Endothelial cell of umbilical vein (primary cell): ENCODE measurements at regions not wholly inside any gene's neighbourhood (a gene's known extent, or its start where the extent isn't known, plus 50 kb on each side); places are given as distances from the start of the nearest gene placed in this dataset.
"Not testable (repeated sequence)": the region's sequence is repeated elsewhere in the genome, so short reads cannot be mapped to it uniquely, and the experiment has no call there.

Source experiments
- BruUV-seq: library from RNA; stranded (reverse); fragments of 400-500 nt; replicated peaks from 2 replicates; lab custom pipeline; 2021; lab: Mats Ljungman, UMichigan
- CTCF ChIA-PET: fragments of 300-600, 350-600 bp; sonication (Branson Sonifier 250); formaldehyde crosslinking; loops from one replicate; lab custom pipeline; 2021; ENCODE audit warnings: antibody characterized with exemption, inconsistent platforms; lab: Charles Lee
- POLR2A ChIA-PET: fragments of 300-600, 350-600 bp; sonication (Branson Sonifier 250); formaldehyde crosslinking; loops from one replicate; lab custom pipeline; 2021; ENCODE audit warnings: antibody characterized with exemption, inconsistent platforms; lab: Charles Lee
- DNase-seq: peaks from one replicate; pipeline ENCODE4 v3.0.0-alpha.2; 2011; ENCODE audit warnings: low read depth, low spot score
- FAIRE-seq: peaks from 2 replicates; lab custom pipeline; 2011; peaks lifted over from hg19 to GRCh38; lab: Jason Lieb, UNC
- H2AFZ ChIP-seq: 2 replicates; pipeline ENCODE4 v1.6.0; 2012; ENCODE audit warnings: low read depth, low read length, control low read depth, inconsistent platforms
- H3K27ac ChIP-seq: 2 replicates; pipeline ENCODE4 v1.5.1; 2011; ENCODE audit warnings: low read depth, mild to moderate bottlenecking, control low read depth, low read length, moderate library complexity; ENCODE audit not compliant: insufficient read depth
- H3K27me3 ChIP-seq, 2 experiments: 2 replicates each; pipeline versions ENCODE4 v1.6.0 to v1.6.1; 2011; ENCODE audit warnings: low read length in 2 of 2, mixed read lengths in 1 of 2; ENCODE audit not compliant: control insufficient read depth in 2 of 2, insufficient read depth in 2 of 2
- H3K36me3 ChIP-seq, 2 experiments: 2 replicates in 1 of 2; 3 replicates in 1 of 2; pipeline ENCODE4 v1.5.1; 2011; ENCODE audit warnings: low read length in 2 of 2, mild to moderate bottlenecking in 1 of 2, moderate library complexity in 1 of 2; ENCODE audit not compliant: control insufficient read depth in 2 of 2, insufficient read depth in 2 of 2; ENCODE audit errors: extremely low read depth in 1 of 2
- H3K4me1 ChIP-seq: 3 replicates; pipeline ENCODE4 v1.5.1; 2011; ENCODE audit warnings: mild to moderate bottlenecking, low read length; ENCODE audit not compliant: control insufficient read depth, insufficient read depth; ENCODE audit errors: extremely low read depth
- H3K4me2 ChIP-seq: 2 replicates; pipeline ENCODE4 v1.6.1; 2011; ENCODE audit warnings: low read length, control low read depth, mixed read lengths; ENCODE audit not compliant: insufficient read depth
- H3K4me3 ChIP-seq, 3 experiments: fragments of 200-600 bp in 1 of 3; sonication (generic), shearing (Covaris generic) in 1 of 3; replicated peaks in 1 of 3; 2 replicates each; pipeline ENCODE4 v1.5.1; 2011 to 2016; ENCODE audit warnings: control low read depth in 3 of 3, low read length in 3 of 3, mild to moderate bottlenecking in 2 of 3, inconsistent platforms in 1 of 3, low read depth in 1 of 3, moderate library complexity in 1 of 3; ENCODE audit not compliant: insufficient read depth in 1 of 3
- H3K79me2 ChIP-seq: 2 replicates; pipeline ENCODE4 v1.6.0; 2012; ENCODE audit warnings: low read length, inconsistent platforms; ENCODE audit not compliant: control insufficient read depth, insufficient read depth
- H3K9ac ChIP-seq: replicated peaks from 2 replicates; pipeline ENCODE3; 2011; ENCODE audit warnings: low read length, control low read depth; ENCODE audit not compliant: insufficient read depth; ENCODE audit errors: extremely low read depth
- H3K9me1 ChIP-seq: replicated peaks from 3 replicates; pipeline ENCODE4 v1.6.0; 2011; ENCODE audit warnings: mild to moderate bottlenecking, low read length; ENCODE audit not compliant: control insufficient read depth, insufficient read depth; ENCODE audit errors: extremely low read depth
- H3K9me3 ChIP-seq: replicated peaks from 2 replicates; pipeline ENCODE4 v1.5.1; 2012; ENCODE audit warnings: low read length, inconsistent platforms; ENCODE audit not compliant: control insufficient read depth, insufficient read depth
- H4K20me1 ChIP-seq: replicated peaks from 2 replicates; pipeline ENCODE3; 2011; ENCODE audit warnings: mild to moderate bottlenecking, low read length; ENCODE audit not compliant: control insufficient read depth, insufficient read depth; ENCODE audit errors: extremely low read depth
- CTCF ChIP-seq, 2 donors: IDR thresholded peaks; 1 replicate in 1 of 2; 2 replicates in 1 of 2; pipeline ENCODE4 v1.5.1; 2011; ENCODE audit warnings: low read length in 2 of 2, mild to moderate bottlenecking in 2 of 2, moderate library complexity in 2 of 2, control low read depth in 1 of 2, inconsistent platforms in 1 of 2, low read depth in 1 of 2; ENCODE audit not compliant: insufficient read depth in 1 of 2; ENCODE audit errors: extremely low read depth in 1 of 2
- EZH2 ChIP-seq: IDR thresholded peaks from 2 replicates; pipeline ENCODE4 v1.6.1; 2012; ENCODE audit warnings: borderline replicate concordance, low read depth, mild to moderate bottlenecking, moderate library complexity, low read length, inconsistent platforms; ENCODE audit not compliant: severe bottlenecking
- FOS ChIP-seq: IDR thresholded peaks from 2 replicates; pipeline ENCODE4 v1.6.1; 2011; ENCODE audit warnings: mild to moderate bottlenecking, low read length, moderate library complexity, borderline replicate concordance; ENCODE audit not compliant: insufficient read depth
- GATA2 ChIP-seq: IDR thresholded peaks from 2 replicates; pipeline ENCODE4 v1.7.0; 2011; ENCODE audit warnings: low read depth, mild to moderate bottlenecking, moderate library complexity, mixed read lengths, low read length; ENCODE audit not compliant: insufficient read length, insufficient read depth
- JUN ChIP-seq: IDR thresholded peaks from 2 replicates; pipeline ENCODE4 v1.6.1; 2011; ENCODE audit warnings: borderline replicate concordance, low read depth; ENCODE audit not compliant: insufficient read length, insufficient read depth
- MAX ChIP-seq: IDR thresholded peaks from 2 replicates; pipeline ENCODE4 v1.6.1; 2011; ENCODE audit not compliant: insufficient read depth, insufficient read length
- MYC ChIP-seq: IDR thresholded peaks from one replicate; pipeline ENCODE4 v1.6.1; 2011; ENCODE audit warnings: mild to moderate bottlenecking, low read depth, low read length
- POLR2A ChIP-seq: IDR thresholded peaks from 2 replicates; pipeline ENCODE4 v1.6.1; 2012; ENCODE audit warnings: low read depth, mild to moderate bottlenecking, control low read depth, low read length
- POLR2AphosphoS5 ChIP-seq: IDR thresholded peaks from 2 replicates; pipeline ENCODE4 v1.6.1; 2012; ENCODE audit warnings: low read depth, mild to moderate bottlenecking, control low read depth, low read length, moderate library complexity; ENCODE audit not compliant: insufficient read depth
- dilution Hi-C: fragments of 300-500 bp; cut with MboI; formaldehyde crosslinking; loops from one replicate; pipeline ENCODE4 v1.15.0; 2019; ENCODE audit warnings: low sequenced_read_pairs; ENCODE audit not compliant: extremely low pct_ligation_motif_present
- intact Hi-C: fragments of 100-400 bp; cut with micrococcal nuclease; formaldehyde crosslinking; loops from one replicate; pipeline ENCODE4 v1.10.0; 2022

- FAIRE-seq (no peak), DNase-seq (no peak)
- TF ChIP-seq POLR2AphosphoS5 (no peak), GATA2 (no peak), CTCF (IDR thresholded peaks at IDR 0.05; ENCODE audit: extremely low read depth in 1 of 2, insufficient read depth in 1 of 2, low read depth in 1 of 2, low read length in 2 of 2) (no peak), MAX (no peak), EZH2 (no peak), JUN (no peak), MYC (no peak), POLR2A (no peak), FOS (no peak)
- H3K9me1 ChIP-seq = no peaks in the 10 kb centered on the region
- no peak overlapping the region for H3K4me2 ChIP-seq
- ChIA-PET CTCF (no interaction called here), POLR2A (no interaction called here)
- H3K9ac ChIP-seq = no peak overlapping the region
- H3K27ac ChIP-seq = no peak overlapping the region
- H3K4me1 ChIP-seq = no peaks in the 10 kb centered on the region
- no peaks in the 10 kb centered on the region for H3K79me2 ChIP-seq
- no TSS peak for BruUV-seq
- H4K20me1 ChIP-seq = no peaks in the 10 kb centered on the region
- no peaks in the 10 kb centered on the region for H3K9me3 ChIP-seq
- no peak overlapping the region for H3K4me3 ChIP-seq
- no peaks in the 10 kb centered on the region for H3K36me3 ChIP-seq
- H2AFZ ChIP-seq = no peak overlapping the region
- H3K27me3 ChIP-seq = no peaks in the 10 kb centered on the region
- intact Hi-C loops (no loop called here), dilution Hi-C loops (no loop called here)
Measured at GRCh38 chr10:57035310-57035709, 674.3 kb upstream of the ZWINT start.

- BruUV-seq, H4K20me1 ChIP-seq, DNase-seq, POLR2A ChIA-PET, H3K9ac ChIP-seq, H3K4me3 ChIP-seq, H3K9me1 ChIP-seq, H3K36me3 ChIP-seq, intact Hi-C loops, H2AFZ ChIP-seq, H3K79me2 ChIP-seq, H3K9me3 ChIP-seq, H3K27me3 ChIP-seq, H3K4me2 ChIP-seq, dilution Hi-C loops, H3K4me1 ChIP-seq, FAIRE-seq, CTCF ChIA-PET, H3K27ac ChIP-seq: not testable (repeated sequence)
Measured at GRCh38 chr10:57032301-57032700, 671.2 kb upstream of the ZWINT start.
